ENCODE measurements at regions not wholly inside any gene's neighbourhood (a gene's known extent, or its start where the extent isn't known, plus 50 kb on each side); places are given as distances from the start of the nearest gene placed in this dataset.

DNA sequence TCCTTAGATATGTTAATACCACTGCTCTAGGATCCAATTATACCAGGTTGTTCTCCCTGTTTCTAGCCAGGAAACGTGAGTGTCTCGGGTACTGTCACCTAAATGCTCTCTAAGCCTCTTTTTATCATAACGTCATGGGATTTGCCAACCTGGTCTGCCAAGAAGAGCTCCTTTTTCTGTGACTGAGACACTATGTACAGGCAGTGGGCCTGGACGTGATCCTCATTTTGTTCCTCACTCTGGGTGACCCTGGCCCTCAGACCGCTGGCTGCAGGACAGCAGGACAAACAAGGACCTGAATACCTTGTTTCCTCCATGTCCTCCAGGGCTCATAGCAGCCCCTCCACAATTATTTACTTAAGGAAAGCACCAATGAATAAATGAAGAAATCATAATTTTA is 69.1 kb downstream of the CD164 start:
- no peak for TF ChIP-seq EZH2 (IDR thresholded peaks at IDR 0.05; ENCODE audit: low read depth)
- TF ChIP-seq, protein P1, sequence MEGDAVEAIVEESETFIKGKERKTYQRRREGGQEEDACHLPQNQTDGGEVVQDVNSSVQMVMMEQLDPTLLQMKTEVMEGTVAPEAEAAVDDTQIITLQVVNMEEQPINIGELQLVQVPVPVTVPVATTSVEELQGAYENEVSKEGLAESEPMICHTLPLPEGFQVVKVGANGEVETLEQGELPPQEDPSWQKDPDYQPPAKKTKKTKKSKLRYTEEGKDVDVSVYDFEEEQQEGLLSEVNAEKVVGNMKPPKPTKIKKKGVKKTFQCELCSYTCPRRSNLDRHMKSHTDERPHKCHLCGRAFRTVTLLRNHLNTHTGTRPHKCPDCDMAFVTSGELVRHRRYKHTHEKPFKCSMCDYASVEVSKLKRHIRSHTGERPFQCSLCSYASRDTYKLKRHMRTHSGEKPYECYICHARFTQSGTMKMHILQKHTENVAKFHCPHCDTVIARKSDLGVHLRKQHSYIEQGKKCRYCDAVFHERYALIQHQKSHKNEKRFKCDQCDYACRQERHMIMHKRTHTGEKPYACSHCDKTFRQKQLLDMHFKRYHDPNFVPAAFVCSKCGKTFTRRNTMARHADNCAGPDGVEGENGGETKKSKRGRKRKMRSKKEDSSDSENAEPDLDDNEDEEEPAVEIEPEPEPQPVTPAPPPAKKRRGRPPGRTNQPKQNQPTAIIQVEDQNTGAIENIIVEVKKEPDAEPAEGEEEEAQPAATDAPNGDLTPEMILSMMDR (conservative IDR thresholded peaks at IDR 0.05), result no peak

All from PC-9 (cell line).